SK-MEL-5 (cell line): ENCODE measurements at regions not wholly inside any gene's neighbourhood (a gene's known extent, or its start where the extent isn't known, plus 50 kb on each side); places are given as distances from the start of the nearest gene placed in this dataset.
"Not testable (repeated sequence)": the region's sequence is repeated elsewhere in the genome, so short reads cannot be mapped to it uniquely, and the experiment has no call there.

ENCODE experiments used
- DNase-seq: peaks from one replicate; pipeline ENCODE4 v3.0.0-alpha.2; 2016; ENCODE audit warnings: low read depth, low spot score
- in situ Hi-C: cut with HindIII; loops from 2 replicates; pipeline ENCODE4 v1.10.0; 2016; ENCODE audit warnings: low sequenced_read_pairs, high pct_unique_total_duplicates, low pct_unique_long_range_greater_than_20kb

DNA sequence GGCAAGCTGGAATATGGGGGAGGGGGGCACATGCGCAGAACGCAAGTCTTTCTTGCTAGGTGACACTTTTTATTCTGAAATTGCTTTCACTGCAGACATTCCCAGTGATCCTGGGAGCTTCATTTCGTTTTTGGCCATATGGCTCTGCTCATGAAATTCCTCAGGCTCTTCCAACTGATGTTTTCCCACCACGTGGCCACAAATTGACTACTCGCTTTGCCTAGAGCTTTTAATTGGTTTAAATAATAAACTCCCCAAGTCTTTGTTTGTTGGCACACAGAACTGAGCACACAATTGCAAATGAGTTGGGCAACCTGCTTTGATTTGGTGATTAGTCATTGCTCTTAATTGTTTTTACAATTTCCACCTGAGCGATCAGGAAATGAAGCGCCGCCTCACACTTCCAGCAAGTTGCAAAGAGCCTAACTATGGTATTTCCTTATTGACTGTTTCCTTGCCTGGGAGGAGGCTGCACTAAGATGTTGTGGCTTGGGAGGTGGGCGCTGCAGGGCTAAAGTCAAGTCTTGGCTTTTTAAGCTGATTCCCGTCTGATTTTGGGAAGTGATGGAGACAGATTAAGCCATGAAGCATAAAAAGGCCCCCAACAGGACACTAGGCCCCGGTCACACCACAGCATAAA is 282.5 kb downstream of the ZIC3 start:
- no peak for DNase-seq
- in situ Hi-C loops, result no loop called here

DNA sequence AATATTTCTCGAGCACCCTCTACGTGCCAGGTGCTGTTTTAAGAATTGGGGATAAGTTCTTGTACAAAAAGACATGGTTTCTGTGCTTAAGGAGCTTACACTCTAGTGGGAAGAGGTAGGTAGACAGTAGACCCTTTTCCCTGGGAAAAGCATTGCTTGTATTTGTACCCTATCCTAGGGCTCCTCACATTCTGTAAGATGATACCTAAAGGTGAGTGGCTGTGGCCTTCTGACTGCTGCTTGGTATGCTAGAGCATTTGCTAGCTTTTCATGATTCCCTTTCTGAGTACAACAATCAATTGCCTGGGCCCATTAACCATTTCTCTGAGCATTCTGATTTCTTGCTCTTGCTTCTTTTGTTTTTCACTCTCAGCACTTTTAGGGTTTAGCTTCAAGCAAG is 286.6 kb downstream of the ZIC3 start:
- in situ Hi-C loops, result no loop called here
- DNase-seq, result no peak

DNA sequence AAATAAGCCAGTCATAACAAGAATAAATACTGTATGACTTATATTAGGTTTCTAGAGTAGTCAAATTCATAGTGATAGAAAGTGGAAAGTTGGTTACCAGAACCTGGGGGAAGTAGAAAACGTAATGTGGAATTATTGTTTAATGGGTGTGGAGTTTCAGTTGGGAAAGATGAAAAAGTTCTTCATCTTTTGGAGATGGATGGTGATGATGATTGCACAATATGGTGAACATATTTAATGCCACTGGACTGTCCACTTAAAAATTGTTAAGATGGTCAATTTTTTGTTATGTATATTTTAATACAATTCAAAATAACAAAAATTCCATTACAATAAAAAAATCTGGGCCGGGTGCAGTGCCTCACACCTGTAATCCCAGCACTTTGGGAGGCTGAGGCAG is 289.6 kb downstream of the ZIC3 start:
- in situ Hi-C loops, result no loop called here
- DNase-seq, result no peak

DNA sequence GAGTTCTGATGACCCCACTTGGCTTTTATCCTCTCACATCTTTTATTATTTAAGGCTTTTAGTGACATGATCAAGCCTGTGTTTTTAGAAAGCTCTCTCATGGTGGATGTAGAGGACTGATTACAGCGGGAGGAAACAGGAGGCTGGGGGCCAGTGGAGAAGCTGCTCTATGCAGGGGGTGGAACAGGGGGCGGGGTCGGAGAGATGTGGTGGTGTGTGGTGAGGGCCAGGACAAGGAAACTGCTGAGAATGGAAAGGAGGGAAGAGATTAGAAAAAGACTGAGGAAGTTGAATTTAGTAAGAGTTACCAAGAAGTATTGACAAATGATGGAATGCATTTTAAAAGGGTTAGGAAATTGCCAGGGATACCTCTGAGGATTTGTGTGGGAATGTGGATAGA is 292.2 kb downstream of the ZIC3 start:
- no peak for DNase-seq
- in situ Hi-C loops, result no loop called here

DNA sequence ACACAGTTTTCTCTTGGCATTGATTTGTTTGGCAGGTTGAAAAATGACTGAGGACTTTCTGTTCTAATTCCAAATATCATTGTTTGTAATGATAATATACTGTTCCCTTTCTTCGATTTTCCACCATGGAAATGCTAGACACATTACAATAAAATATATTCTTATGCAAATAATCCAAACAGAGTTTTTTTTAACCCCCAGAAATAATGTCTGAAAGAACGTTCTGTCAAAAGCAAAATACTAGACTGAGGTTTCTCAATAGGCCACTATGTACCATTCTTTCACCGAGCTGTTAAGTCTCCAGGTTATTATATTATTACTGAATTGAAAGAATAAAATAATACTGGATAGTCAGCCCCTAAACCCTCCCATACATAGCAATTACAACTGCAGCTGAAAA is 312.5 kb downstream of the ZIC3 start:
- in situ Hi-C loops, result no loop called here
- no peak for DNase-seq

DNA sequence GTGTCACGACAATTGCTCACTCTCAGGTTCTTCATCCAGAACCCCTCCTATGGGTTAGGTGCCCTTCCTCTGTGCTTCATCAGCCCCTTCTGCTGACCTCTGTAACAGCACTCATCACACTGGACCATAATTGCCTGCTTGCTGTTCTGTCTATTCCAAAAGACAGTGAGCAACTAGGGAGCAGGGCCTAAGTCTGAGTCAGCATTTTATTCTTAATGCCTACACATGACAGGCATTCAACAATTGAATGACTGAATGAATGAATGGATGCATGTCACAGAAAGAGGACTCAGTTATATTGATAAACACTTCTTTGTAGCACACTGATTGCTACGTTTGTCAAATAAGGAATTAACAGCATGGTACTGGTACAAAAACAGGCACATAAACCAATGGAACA is 317.0 kb downstream of the ZIC3 start:
- in situ Hi-C loops, result no loop called here
- DNase-seq, result no peak

DNA sequence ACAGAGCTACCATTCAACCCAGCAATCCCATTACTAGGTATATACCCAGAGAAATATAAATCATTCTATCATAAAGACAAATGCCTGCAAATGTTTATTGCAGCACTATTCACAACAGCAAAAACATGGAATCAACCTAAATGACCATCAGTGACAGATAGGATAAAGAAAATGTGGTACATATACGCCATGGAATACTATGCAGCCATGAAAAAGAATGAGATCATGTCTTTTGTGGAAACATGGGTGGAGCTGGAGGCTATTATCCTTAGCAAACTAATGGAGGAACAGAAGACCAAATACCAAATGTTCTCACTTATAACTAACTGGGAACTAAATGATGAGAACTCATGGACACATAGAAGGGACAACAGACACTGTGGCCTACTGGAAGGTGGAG is 318.9 kb downstream of the ZIC3 start:
- in situ Hi-C loops, DNase-seq: not testable (repeated sequence)

DNA sequence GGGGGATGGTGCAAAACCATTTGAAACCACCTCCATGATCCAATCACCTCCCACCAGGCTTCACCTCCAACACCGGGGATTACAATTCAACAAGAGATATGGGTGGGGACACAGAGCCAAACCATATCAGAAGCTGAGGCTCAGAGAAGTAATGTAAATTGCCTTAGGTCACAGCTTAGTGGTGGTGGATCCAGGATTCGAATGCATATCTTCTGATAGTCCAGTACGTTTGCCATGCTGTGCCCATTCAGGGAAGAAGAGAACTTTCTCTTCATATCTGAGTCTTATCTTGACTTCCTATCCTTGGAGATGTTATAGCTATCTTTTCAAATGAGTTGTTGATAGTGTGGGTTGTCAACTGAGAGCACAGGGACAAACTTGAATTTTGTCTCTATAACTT is 325.5 kb downstream of the ZIC3 start:
- no peak for DNase-seq
- in situ Hi-C loops, result no loop called here

DNA sequence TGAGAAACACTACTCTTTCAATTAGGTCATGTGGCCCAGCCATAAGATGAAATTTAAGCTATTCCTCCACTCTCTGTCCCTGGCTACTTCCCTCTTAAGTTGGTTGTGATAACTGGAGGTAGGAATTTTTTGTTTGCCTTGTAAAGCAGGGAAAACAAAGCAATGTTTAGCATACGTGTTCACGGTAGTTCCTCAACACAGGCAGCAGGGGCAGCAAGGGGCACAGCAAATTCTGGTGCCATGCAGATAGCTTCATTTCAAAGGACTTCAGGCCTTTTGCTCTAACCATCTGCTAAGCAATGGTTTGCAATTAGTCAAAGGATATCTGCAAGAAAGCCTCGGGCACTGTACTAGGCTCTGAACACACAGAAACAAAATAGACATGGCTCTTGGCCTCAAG is 330.2 kb downstream of the ZIC3 start:
- in situ Hi-C loops, result no loop called here
- no peak for DNase-seq

DNA sequence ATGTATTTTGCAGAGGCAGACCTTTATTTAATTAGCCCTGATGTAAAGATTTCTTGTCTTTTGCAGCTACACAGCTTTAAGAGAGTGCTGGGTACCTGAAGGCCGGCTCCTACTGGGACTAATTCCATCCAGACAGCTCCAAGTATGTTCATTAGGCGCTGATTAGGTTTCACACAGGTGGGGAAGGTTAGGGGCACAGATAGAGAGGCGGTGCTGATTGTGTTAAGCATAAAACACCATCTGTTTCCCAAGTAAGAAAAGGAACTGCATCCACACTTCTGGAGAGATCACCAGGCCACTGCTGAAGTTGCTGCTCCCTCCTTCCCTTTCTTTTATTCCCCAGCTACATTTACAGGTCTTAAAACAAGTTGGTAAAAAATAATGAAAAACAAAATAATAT is 349.5 kb downstream of the ZIC3 start:
- DNase-seq, result no peak
- in situ Hi-C loops, result no loop called here

DNA sequence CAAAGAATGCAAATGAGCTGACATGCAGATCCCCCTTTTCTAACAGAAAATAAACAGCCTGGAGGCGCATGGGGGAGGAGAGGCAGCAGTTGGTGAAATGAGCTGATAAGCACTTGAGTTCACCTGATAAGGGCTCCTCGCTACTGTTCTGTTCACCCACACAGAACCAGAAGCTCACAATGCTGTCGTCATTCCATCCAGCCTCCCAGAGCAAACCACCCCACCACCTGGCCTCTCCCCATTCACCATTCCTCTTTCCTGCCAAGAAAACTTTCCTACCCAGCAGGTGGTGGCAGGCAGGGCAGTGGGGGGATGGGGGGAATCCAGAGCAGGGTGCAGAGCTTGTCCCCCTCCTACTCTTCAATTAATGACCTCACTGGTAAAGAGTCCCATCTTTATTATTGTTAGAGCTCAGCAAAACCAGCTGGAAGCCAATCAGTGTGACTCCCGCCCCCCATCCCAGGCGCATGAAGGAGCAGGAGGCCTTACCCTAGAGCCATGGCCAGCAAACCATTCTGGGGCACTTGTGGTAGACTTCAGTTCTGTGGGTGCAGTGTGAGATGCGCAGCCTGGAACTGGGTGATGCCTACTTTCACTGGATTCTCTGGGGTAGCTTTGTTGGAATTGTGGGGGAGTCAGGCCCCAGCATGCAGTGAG is 350.3 kb downstream of the ZIC3 start:
- no peak for DNase-seq
- in situ Hi-C loops, result no loop called here

DNA sequence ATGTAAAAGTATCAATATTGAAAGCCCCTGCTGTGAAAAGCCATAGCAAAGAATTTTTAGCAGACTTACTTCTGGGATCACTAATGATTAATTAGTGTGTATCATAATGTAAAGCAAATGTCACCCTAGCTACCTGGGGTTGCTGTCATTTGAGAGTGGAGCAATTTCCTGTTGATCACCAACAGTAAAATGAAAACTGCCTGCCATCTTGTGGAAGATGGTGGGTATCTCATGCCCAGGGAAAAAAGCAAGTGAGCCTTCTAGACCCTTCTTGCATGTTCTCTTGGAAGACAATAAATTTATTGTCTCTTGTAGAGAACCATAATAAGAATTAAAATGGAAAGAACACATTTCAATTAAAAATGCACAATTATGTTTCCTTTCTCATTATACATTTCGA is 360.2 kb downstream of the ZIC3 start:
- in situ Hi-C loops, result no loop called here
- DNase-seq, result peak; percentile 32

DNA sequence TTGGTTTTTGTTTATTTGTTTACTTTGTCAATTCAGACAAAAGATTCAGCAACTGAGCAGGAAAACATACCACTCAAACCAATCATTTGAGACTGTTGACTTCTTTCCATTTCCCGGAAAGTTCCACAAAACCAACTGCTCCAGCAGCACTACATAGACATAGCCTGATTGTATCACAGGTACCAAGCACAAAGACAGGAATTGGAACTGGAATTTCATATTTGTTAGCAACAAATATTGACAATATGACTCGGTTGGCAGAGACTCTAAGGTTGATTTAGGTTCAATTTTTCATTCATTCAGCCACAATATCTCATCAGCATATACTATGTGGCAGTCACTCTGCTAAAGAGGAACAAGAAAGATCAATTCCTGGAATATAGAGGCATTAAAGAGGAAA is 364.0 kb downstream of the ZIC3 start:
- in situ Hi-C loops, result no loop called here

DNA sequence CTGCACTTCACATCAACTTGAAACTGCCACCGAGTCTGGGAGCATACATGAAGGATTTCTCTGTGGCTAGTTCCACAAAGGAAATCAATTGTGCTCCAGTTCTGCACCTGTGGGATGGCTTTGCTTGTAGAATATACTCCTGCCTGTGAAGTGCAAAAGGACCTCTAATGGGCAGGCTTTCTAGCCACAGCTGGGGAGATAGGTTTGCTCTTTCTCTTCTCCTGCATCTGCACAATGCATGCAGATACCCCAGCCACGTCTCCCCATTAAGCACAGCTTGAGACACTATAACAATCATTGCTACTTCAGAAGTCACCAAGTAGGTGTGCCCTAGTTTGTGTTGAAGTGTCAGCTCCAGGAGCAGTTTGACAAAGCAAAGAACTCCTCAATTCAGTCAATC is 364.6 kb downstream of the ZIC3 start:
- DNase-seq, result no peak
- in situ Hi-C loops, result no loop called here

More for the DNA sequence above, 364.0 kb downstream of the ZIC3 start:
- no peak for DNase-seq

DNA sequence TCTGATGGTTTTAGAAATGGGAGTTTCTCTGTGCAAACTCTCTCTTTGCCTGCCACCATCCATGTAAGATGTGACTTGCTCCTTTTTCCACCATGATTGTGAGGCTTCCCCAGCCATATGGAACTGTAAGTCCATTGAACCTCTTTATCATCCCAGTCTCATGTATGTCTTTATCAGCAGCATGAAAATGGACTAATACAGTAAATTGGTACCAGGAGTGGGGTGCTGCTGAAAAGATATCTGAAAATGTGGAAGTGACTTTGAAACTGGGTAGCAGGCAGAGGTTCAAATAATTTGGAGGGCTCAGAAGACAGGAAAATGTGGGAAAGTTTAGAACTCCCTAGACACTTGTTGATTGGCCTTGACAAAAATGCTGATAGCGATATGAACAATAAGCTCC is 368.3 kb downstream of the ZIC3 start:
- DNase-seq, in situ Hi-C loops: not testable (repeated sequence)

DNA sequence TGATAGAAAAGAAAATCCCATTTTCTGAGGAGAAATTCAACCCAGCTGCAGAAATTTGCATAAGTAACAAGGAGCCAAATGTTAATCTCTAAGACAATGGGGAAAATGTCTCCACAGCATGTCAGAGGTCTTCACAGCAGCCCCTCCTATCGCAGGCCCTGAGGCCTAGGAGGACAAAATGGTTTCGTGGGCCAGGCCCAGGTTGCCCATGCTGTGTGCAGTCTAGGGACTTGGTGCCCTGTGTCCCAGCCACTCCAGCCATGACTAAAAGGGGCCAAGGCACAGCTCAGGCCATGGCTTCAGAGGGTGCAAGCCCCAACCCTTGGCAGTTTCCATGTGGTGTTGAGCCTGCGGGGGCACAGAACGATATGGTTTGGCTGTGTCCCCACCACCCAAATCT is 369.0 kb downstream of the ZIC3 start:
- DNase-seq, in situ Hi-C loops: not testable (repeated sequence)

DNA sequence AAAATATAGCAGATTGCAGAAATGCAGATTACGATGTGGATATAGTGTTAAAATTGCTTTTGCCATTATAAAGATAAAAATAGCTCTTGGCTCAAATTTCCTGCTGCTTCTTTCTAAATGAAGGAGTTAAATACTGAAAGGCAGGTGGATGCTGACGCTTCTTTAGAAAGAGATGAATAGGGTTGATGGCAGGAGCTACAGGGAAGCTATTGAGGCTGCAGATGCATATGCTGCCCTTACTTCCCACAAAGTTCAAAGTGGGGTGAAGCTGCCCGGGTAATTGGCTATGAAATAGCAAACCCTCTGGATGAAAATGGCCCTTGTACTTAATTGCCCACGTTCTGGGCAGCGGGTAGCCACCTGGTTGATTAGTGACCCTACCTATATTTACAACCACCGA is 379.5 kb downstream of the ZIC3 start:
- DNase-seq, result no peak
- in situ Hi-C loops, result no loop called here

DNA sequence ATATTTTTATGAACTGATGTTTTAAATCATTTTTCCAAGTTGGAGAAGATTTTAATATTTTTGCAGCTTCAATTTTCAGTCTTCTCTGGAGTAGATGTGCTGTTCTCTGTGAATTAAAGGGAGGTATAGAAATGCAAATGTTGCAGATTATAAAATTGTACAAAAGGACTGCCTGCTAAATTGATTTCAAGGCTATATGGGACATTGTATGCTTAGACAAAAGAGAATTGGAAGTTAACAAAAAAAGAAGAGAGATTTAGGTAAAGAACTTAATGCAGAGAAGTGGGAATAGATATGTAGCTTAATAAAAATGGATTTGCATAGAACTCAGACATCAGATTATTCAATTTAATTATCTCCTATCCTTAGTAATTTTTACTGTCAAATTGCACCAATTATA is 403.3 kb downstream of the ZIC3 start:
- no peak for DNase-seq
- in situ Hi-C loops, result no loop called here

DNA sequence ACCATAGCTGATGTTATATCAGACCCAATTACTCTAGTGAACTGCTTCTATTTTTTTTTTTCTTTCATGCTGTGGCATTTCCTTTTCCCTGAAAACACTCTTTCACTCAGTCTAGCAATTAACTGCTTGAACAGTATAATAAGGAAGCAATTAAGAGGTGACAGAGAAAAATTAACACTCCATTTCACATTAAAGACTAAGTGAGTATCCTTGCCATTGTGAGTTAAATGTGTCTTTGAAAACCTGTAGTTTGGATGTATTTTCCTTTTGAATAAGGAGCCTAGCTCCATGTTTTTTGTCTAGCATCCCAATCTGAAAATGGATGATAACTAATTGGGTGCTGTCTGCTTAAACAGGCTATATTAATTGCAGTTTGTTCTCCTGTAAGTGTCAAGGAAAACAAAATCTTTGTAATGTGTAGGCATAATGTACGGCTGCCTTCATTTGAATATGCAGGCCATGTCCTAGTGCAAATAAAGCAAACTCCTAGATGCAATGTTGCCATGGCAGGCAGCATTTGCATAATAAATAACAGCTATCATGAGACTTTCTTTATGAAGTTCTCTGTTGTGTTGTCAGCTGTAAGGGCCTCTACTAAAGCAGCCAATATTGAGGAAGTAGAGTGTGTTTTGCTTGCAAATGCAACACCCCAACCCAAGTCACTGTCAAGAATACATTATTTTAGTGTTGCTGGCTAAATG is 416.7 kb downstream of the ZIC3 start:
- DNase-seq, result no peak
- in situ Hi-C loops, result no loop called here
